ENCODE measurements at regions not wholly inside any gene's neighbourhood (a gene's known extent, or its start where the extent isn't known, plus 50 kb on each side); places are given as distances from the start of the nearest gene placed in this dataset.

GRCh38 chr13:111981006-111981405 lies 85.9 kb upstream of the SOX1 start:
- no peak for TF ChIP-seq POLR2A (IDR thresholded peaks at IDR 0.05; ENCODE audit: low read depth, low read length)
- no peak for DNase-seq (ENCODE audit: insufficient read length, low spot score)
- no peak for FAIRE-seq

GRCh38 chr13:111981446-111982165 lies 85.3 kb upstream of the SOX1 start:
- FAIRE-seq = no peak

GRCh38 chr13:111984349-111984748 lies 82.6 kb upstream of the SOX1 start:
- FAIRE-seq (no peak), DNase-seq (ENCODE audit: insufficient read length, low spot score) (no peak)
- no peak for TF ChIP-seq POLR2A (IDR thresholded peaks at IDR 0.05; ENCODE audit: low read depth, low read length)

More at GRCh38 chr13:111981446-111982165, 85.3 kb upstream of the SOX1 start:
- no peak for TF ChIP-seq POLR2A (IDR thresholded peaks at IDR 0.05; ENCODE audit: low read depth, low read length)
- DNase-seq (ENCODE audit: insufficient read length, low spot score) = no peak

GRCh38 chr13:111990362-111990761 lies 76.6 kb upstream of the SOX1 start:
- no peak for FAIRE-seq
- TF ChIP-seq POLR2A (IDR thresholded peaks at IDR 0.05; ENCODE audit: low read depth, low read length) = no peak
- no peak for DNase-seq (ENCODE audit: insufficient read length, low spot score)

GRCh38 chr13:111992911-111993310 lies 74.0 kb upstream of the SOX1 start:
- peak; percentile 27 for FAIRE-seq
- DNase-seq (ENCODE audit: insufficient read length, low spot score) = no peak

GRCh38 chr13:111993691-111994090 lies 73.3 kb upstream of the SOX1 start:
- FAIRE-seq (no peak), DNase-seq (ENCODE audit: insufficient read length, low spot score) (no peak)
- no peak for TF ChIP-seq POLR2A (IDR thresholded peaks at IDR 0.05; ENCODE audit: low read depth, low read length)

More at GRCh38 chr13:111992911-111993310, 74.0 kb upstream of the SOX1 start:
- no peak for TF ChIP-seq POLR2A (IDR thresholded peaks at IDR 0.05; ENCODE audit: low read depth, low read length)

- FAIRE-seq = no peak
These were observed 72.4 kb upstream of the SOX1 start for GRCh38 chr13:111994578-111994977.

GRCh38 chr13:111999352-111999751 lies 67.6 kb upstream of the SOX1 start:
- no peak for DNase-seq (ENCODE audit: insufficient read length, low spot score)
- FAIRE-seq = no peak
- no peak for TF ChIP-seq POLR2A (IDR thresholded peaks at IDR 0.05; ENCODE audit: low read depth, low read length)

More at GRCh38 chr13:111994578-111994977, 72.4 kb upstream of the SOX1 start:
- TF ChIP-seq POLR2A (IDR thresholded peaks at IDR 0.05; ENCODE audit: low read depth, low read length) = no peak
- DNase-seq (ENCODE audit: insufficient read length, low spot score) = no peak

- DNase-seq (ENCODE audit: insufficient read length, low spot score) = no peak
- FAIRE-seq = no peak
- TF ChIP-seq POLR2A (IDR thresholded peaks at IDR 0.05; ENCODE audit: low read depth, low read length) = no peak
These were observed 66.1 kb upstream of the SOX1 start for GRCh38 chr13:112000888-112001287.

GRCh38 chr13:112001571-112001970 lies 65.4 kb upstream of the SOX1 start:
- DNase-seq (ENCODE audit: insufficient read length, low spot score) (no peak), FAIRE-seq (peak; percentile 65)
- TF ChIP-seq POLR2A (IDR thresholded peaks at IDR 0.05; ENCODE audit: low read depth, low read length) = no peak

GRCh38 chr13:112003396-112003795 lies 63.6 kb upstream of the SOX1 start:
- DNase-seq (ENCODE audit: insufficient read length, low spot score) (no peak), FAIRE-seq (no peak)
- no peak for TF ChIP-seq POLR2A (IDR thresholded peaks at IDR 0.05; ENCODE audit: low read depth, low read length)

- DNase-seq (ENCODE audit: insufficient read length, low spot score) (no peak), FAIRE-seq (no peak)
- no peak for TF ChIP-seq POLR2A (IDR thresholded peaks at IDR 0.05; ENCODE audit: low read depth, low read length)
These were observed 63.0 kb upstream of the SOX1 start for GRCh38 chr13:112003941-112004340.

GRCh38 chr13:112005925-112006324 lies 61.0 kb upstream of the SOX1 start:
- DNase-seq (ENCODE audit: insufficient read length, low spot score) (no peak), FAIRE-seq (no peak)
- TF ChIP-seq POLR2A (IDR thresholded peaks at IDR 0.05; ENCODE audit: low read depth, low read length) = no peak

- FAIRE-seq = no peak
- no peak for DNase-seq (ENCODE audit: insufficient read length, low spot score)
- no peak for TF ChIP-seq POLR2A (IDR thresholded peaks at IDR 0.05; ENCODE audit: low read depth, low read length)
These were observed 59.8 kb upstream of the SOX1 start for GRCh38 chr13:112007191-112007590.

- TF ChIP-seq POLR2A (IDR thresholded peaks at IDR 0.05; ENCODE audit: low read depth, low read length) = no peak
- FAIRE-seq = no peak
- DNase-seq (ENCODE audit: insufficient read length, low spot score) = no peak
These were observed 56.2 kb upstream of the SOX1 start for GRCh38 chr13:112010714-112011113.

Measured in H54 (cell line).